GM19240 (cell line): ENCODE measurements at regions not wholly inside any gene's neighbourhood (a gene's known extent, or its start where the extent isn't known, plus 50 kb on each side); places are given as distances from the start of the nearest gene placed in this dataset.

Source experiments
- DNase-seq: peaks from one replicate; pipeline ENCODE4 v3.0.0; 2011; ENCODE audit warnings: low spot score; ENCODE audit not compliant: insufficient read length

DNA sequence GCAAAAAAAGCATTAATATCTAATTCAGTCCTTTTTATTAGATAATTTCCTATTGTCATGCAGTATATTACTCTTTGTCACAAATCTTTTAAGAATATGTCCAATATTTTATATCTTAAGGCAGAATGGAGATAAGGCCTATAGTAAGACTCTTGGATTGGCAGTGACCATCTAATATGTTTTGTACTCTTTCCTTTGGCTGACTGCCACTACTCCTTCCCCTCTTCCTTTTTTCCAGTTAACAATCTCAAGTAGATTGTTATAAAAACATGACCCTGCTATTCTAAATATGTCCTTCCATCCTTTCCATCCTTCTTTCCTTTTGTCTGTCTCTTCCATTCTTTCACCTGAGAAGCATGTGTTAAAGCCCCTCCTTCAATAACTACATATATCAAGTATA lies 92.8 kb upstream of the TMEM168 start:
- DNase-seq = no peak

DNA sequence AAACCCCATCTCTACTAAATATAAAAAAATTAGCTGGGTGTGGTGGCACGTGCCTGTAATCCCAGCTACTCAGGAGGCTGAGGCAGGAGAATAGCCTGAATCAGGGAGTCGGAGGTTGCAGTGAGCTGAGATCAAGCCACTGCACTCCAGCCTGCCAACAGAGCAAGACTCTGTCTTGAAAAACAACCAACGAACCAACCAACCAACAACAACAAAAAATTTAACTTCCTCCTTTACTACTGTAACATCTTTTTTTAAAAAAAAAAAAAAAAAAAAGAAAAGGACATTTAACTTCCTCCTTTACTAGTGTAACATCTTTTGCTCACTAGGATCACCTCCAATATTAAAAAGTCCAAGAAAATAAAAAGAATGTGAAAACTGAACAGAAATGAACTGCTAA lies 92.3 kb upstream of the TMEM168 start:
- no peak for DNase-seq

DNA sequence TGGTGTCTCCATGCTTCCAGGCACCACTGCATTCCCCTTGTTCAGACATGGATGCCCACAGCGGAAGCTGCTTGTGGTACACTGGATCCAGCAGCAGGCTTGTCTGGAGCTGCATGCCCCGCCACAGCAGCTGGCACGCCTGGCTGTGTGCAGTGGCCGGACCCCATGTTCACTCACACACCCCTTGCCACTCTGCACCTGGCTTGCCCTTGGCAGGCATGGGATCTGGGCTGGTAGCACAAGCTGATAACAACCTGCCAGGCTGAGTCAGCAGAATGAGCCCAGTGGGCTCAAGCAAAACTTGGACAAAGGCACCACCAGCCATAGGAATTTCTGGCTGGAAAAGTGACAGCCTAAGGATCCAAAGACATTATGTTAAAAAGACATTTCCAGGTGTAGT lies 91.8 kb upstream of the TMEM168 start:
- no peak for DNase-seq

DNA sequence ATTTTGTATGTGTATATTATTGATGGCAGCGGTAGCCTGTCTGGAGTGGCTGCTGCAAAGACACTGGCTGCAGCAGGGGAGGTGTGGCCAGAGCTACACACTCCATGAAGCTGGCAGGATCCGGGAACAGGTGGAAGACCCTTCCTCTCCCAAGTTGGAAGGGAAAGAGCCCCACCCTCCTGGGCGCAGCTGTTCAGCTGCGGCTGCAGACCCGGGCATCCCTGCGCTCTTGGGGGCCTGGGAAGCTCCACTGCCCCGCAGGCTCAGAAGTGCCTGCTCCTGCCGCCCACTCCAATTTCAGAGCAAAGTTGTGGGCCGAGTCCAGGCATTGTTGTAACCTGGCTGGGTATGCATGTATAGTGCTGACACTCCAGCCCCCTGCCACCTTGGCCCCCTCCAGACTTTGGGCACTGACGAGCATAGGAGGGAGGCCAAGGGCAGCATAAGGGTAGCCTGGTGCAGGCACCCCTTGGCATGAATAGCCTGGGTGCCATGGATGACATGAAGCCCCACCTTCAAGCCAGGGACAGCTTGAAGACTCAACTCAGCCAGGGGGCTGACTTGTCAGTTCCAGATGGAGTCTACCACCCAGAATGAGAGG lies 90.7 kb upstream of the TMEM168 start:
- no peak for DNase-seq

DNA sequence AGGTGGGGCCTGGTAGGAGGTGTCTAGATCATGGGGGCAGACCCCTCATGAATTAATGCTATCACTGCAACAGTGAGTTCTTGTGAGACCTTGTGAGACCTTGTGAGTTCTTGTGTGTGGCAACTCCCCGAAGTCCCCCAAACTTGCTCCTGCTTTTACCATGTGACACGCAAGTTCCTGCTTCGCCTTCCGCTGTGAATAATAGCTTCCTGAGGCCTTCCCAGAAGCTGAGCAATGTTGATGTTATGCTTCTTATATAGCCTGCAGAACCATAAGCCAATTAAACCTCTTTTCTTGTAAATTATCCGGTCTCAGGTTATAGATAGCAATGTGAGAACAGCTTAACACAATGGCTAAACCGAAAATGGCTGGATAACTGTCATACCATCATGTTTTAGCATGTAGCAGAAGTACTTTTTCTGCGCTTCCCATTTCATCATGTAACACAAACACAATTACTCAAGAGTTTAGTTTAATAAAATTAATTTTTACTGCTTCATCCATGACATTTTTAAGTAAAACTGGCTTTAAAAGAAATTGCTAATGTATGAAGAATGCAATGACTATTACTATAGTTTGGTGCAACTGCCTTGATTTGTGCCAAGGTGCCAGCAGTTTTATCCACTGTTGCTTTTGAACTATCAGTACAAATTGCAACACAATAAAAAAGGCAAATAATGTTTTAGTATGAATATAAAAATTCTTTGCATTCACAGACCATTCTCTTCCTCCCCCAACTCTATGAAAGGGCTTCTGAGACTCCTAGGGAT lies 87.7 kb upstream of the TMEM168 start:
- no peak for DNase-seq

DNA sequence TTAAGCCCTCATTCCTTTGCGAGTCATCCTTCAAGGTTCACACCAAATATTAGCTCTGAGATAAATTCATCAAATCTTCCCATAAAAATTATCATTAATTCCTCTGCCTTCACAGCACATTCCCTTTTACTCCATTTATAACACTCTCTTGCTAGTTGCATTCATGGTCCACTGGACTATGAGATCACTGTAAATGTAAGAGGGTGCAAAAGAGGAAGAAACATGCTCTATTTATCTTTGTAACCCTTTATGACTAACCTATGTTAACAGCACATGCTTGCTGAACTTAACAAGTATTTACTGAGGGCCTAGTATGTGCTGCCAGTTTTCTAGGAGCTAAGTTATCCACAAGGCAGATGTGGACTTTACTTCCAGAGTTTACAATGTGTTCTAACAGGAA lies 86.7 kb upstream of the TMEM168 start:
- no peak for DNase-seq

DNA sequence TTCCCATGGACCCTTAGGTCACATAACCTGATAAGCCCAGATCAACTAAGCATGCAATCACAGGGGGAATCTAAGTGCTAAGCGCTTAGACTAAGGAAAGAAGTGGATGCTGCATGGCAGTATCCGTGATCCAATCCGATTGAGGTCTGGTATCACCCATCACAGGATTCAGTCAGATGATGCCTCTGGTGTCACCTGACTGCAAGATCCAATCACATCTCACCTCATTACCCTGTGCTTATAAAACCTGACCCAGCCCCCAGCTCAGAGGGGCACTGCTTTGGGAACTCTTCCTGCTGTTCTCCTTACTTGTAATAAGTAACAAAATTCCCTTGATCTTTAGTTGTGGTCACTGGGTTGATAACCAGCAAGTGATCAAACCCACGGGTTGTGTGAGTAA lies 84.7 kb upstream of the TMEM168 start:
- DNase-seq = no peak

DNA sequence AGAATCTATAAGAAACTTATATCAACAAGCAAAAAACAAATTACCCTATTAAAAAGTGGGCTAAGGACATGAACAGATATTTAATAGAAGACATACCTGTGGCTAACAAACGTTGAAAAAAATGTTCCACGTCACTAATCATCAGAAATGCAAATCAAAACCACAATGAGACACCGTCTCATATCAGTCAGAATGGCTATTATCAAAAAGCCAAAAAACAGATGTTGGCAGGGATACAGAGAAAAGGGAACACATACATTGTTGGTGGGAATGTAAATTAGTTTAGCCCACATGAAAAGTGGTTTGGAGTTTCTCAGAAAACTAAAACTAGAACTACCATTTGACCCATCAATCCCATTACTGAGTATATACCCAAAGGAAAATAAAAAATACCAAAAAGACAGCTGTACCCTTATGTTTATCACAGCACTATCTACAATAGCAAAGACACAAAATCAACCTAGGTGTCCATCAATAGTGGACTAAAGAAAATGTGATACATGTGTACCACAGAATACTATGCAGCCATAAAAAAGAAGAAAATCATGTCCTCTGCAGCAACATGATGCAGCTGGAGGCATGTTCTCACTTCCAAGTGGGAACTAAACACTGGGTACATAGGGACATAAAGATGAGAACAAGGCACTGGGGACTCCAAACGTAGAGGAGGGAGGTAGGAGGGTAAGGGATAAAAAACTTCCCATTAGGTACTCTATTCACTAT lies 83.8 kb upstream of the TMEM168 start:
- no peak for DNase-seq

DNA sequence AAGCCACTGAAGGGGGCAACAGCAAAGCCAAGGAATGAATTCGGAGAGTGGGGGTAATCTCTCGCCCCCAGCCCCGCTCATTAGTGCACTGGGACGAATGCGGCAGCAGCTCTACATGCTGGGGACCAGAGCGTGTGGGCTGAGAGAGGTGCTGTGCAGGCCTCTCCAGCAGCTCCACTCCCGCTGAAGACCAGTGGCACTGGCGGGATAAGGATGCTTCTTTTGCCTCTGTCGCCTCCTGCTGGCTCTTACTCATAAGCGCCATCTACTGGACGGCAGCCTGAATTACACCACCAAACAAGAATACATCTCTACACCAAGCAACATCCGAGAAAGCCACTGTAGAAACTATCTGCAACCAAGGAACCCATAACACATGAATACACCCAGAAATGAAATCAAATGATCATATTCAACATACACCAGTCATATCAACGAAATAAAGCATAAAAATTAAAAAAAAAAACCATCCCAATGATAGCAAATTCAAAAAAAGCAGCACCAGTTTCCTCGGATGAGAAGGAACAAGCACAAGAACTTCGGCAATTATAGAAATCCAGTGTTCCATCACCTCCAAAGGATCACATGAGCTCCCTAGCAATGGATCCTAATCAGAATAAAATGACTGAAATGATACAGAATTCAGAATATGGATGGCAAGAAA lies 79.0 kb upstream of the TMEM168 start:
- no peak for DNase-seq

DNA sequence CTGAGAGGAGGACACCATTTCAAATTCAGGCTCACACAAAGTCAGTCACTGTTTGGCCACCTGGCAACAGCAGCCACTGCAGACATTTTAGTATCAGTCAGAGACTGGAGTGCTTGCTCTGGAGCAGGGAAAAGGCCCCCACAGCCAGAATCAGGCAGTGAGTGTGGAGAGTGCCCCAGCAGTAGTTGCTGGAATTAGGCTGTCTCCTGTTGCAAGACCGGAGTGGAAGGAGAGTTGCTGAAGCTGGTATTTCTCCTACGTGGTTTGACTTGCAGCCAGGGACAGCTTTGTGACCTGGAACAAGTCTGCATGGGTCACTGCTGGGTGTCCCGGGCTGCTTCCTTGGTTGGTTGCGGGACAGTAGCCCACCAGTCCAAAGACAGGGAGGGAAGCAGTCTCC lies 78.4 kb upstream of the TMEM168 start:
- no peak for DNase-seq

DNA sequence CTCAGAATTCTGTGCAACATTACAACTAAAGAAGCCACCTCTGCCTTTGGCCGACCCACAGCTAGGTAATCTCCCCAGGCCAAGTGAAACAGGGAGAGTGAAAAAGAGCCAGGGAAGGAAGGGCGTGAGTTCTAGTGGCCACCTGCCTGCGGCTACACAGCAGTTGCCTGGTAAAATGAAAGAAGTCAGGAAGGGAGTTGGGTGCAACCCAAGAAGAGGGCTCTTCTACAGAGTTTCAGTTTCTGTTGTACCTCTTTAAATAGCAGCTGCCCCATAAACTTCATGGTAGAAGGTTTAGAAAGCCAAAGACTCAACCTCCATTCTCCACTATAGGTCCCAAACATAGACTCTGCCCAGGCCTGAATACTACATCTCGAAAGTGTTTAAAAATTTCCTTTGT lies 76.2 kb upstream of the TMEM168 start:
- DNase-seq = peak; percentile 23

DNA sequence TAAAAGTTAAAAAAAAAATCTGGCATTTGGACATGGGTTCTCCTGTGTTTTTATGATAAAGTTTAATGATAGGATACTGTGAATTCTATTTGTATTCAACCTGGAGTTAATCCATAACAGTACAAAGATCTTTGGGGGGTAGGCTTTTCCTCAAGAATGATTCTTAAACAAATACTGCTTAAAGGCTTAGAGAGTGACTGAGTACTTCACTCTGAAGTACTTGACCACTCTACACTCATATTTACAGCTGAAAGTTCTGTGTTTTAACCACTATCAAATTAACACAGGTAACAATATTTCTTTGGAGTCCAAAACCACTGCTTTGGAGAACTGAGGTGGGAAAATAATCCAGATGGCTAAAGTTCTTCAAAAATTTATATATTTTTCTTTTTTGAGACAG lies 74.2 kb upstream of the TMEM168 start:
- no peak for DNase-seq

DNA sequence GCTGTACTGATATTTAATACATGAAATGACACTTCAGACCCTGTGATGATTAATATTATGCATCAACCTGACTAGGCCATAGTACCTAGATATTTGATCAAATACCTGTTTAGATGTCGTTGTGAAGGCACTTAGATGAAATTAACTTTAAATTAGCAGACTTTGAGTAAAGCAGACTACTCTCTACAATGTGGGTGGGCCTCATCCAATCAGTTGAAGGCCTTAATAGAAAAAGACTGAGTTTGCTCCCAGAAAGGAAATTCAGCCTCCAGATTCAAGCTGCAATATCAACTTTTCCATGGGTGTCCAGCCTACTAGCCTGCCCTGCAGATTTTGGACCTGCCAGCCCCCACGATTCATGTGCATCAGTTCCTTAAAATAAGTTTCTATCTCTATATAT lies 68.6 kb upstream of the TMEM168 start:
- DNase-seq = no peak

DNA sequence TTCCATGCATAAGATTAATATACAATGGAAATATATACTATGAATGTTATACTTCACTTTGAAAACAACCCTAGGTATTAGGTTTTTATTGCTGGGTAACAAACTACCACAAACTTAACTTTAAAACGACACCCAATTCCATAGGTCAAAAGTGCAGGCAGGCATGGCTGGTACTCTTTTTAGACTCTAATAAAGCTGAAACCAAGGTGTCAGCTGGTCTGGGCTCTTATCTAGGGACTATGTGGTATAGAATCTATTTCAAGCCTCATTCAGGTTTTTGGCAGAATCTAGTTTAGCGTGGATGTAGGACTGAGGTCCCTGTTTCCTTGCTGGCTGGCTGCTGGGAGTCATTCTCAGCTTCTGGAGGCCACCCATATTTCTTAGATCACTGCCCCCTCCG lies 65.0 kb upstream of the TMEM168 start:
- DNase-seq = no peak

DNA sequence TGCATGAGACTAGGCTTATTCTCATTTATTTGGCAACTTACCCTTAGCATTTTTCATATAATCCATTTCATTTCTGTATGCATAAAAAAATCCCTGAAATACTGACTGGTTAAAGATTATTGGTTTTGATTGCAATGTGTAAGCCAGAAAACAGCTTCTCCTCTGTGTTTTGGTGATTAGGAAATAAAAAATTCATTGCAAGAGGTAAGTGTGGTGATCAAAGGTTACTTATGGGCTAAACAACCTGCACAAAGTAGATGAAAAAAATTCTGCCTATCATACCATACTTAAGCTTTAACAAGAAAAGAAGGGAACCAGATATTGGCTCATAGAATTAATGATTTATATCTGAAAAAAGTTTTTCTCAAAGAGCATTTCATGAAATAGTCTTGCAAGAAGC lies 64.0 kb upstream of the TMEM168 start:
- DNase-seq = no peak

DNA sequence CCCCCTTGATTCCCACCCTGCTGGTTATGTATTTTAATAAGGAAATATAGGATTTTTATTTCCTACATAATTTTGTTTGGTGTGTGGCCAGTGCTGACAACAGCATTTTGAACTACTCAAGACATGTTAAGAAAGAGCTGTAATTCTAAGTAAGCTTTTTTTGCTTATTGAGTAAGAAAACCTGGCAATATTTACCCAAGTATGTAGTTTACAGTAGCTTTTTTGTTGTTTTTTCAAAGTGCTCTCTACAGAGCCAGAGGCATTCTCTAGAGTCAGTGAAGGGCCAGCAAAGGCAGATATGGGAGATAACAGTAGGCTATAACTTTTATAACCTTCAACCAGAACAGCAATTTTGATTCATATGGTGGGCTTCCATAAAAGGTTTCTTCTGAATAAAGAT lies 63.2 kb upstream of the TMEM168 start:
- no peak for DNase-seq

DNA sequence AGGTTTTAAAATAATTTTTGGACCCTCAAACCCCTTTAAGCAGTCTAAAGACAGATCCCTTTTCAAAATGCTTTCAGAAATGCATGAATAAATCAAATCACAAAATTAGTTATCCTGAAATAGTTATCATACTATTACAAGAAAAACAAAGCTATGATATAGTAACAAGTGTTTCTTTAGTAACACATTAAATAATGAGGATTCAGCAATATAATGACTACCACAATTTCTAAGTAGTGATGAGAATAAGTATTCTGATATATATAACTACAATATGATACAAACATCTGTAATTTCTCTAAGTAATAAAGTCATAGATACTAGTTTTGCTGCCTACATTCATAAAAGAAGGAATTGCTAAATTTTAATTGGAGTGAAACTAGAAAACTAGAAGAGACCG lies 53.0 kb upstream of the TMEM168 start:
- DNase-seq = no peak
